ENCODE measurements at regions not wholly inside any gene's neighbourhood (a gene's known extent, or its start where the extent isn't known, plus 50 kb on each side); places are given as distances from the start of the nearest gene placed in this dataset.

GRCh38 chr4:24419181-24420034 is 164.9 kb downstream of the DHX15 start (continued):
- TF ChIP-seq THAP12 (CRISPR knock-in tag; IDR thresholded peaks at IDR 0.05) (no peak), IFI16 (CRISPR knock-in tag; IDR thresholded peaks at IDR 0.05) (no peak), PHF21A (IDR thresholded peaks at IDR 0.05; ENCODE audit: borderline replicate concordance, low read depth) (no peak), CC2D1A (IDR thresholded peaks at IDR 0.05) (peak; percentile 28; the same call in 1 of the 2 replicates), STAG1 (CRISPR knock-in tag; IDR thresholded peaks at IDR 0.05; ENCODE audit: borderline replicate concordance) (peak; percentile 21; the same call in 1 of the 2 replicates), ZNF830 (CRISPR knock-in tag; IDR thresholded peaks at IDR 0.05) (no peak), RAD21 (CRISPR knock-in tag; conservative IDR thresholded peaks at IDR 0.05 in 1 of 2, IDR thresholded peaks at IDR 0.05 in 1 of 2) (peak; percentile 68 to 82), TARDBP (IDR thresholded peaks at IDR 0.05) (no peak), C11orf30 (IDR thresholded peaks at IDR 0.05; ENCODE audit: low read depth) (peak; percentile 96)
